ENCODE measurements at regions not wholly inside any gene's neighbourhood (a gene's known extent, or its start where the extent isn't known, plus 50 kb on each side); places are given as distances from the start of the nearest gene placed in this dataset.
"Not testable (repeated sequence)": the region's sequence is repeated elsewhere in the genome, so short reads cannot be mapped to it uniquely, and the experiment has no call there.

GRCh38 chrX:153266140-153266539 lies 55.4 kb downstream of the PNMA6F start:
- H3K36me3 ChIP-seq; H3K27me3 ChIP-seq; DNase-seq (ENCODE audit: low spot score in 2 of 2); H3K9me3 ChIP-seq; H3K27ac ChIP-seq; H3K4me1 ChIP-seq; H3K4me3 ChIP-seq; intact Hi-C loops (cut with DNase I; ENCODE audit: low total_unique reads): not testable (repeated sequence)

- DNase-seq (ENCODE audit: low spot score in 2 of 2); H3K27me3 ChIP-seq; H3K36me3 ChIP-seq; intact Hi-C loops (cut with DNase I; ENCODE audit: low total_unique reads); H3K4me1 ChIP-seq; H3K4me3 ChIP-seq; H3K9me3 ChIP-seq; H3K27ac ChIP-seq: not testable (repeated sequence)
Observed at GRCh38 chrX:153260468-153260867, 61.1 kb downstream of the PNMA6F start.

GRCh38 chrX:153253239-153253638 lies 68.3 kb downstream of the PNMA6F start:
- H3K27me3 ChIP-seq; DNase-seq (ENCODE audit: low spot score in 2 of 2); H3K36me3 ChIP-seq; H3K27ac ChIP-seq; intact Hi-C loops (cut with DNase I; ENCODE audit: low total_unique reads); H3K4me3 ChIP-seq; H3K9me3 ChIP-seq; H3K4me1 ChIP-seq: not testable (repeated sequence)

- H3K27ac ChIP-seq; H3K4me1 ChIP-seq; H3K9me3 ChIP-seq; H3K36me3 ChIP-seq; DNase-seq (ENCODE audit: low spot score in 2 of 2); intact Hi-C loops (cut with DNase I; ENCODE audit: low total_unique reads); H3K4me3 ChIP-seq; H3K27me3 ChIP-seq: not testable (repeated sequence)
Observed at GRCh38 chrX:153252378-153253129, 69.0 kb downstream of the PNMA6F start.

GRCh38 chrX:153251952-153252351 lies 69.6 kb downstream of the PNMA6F start:
- DNase-seq (ENCODE audit: low spot score in 2 of 2); H3K9me3 ChIP-seq; H3K27ac ChIP-seq; H3K27me3 ChIP-seq; H3K36me3 ChIP-seq; H3K4me1 ChIP-seq; H3K4me3 ChIP-seq; intact Hi-C loops (cut with DNase I; ENCODE audit: low total_unique reads): not testable (repeated sequence)

- H3K27ac ChIP-seq; H3K36me3 ChIP-seq; H3K4me3 ChIP-seq; H3K4me1 ChIP-seq; DNase-seq (ENCODE audit: low spot score in 2 of 2); H3K27me3 ChIP-seq; intact Hi-C loops (cut with DNase I; ENCODE audit: low total_unique reads); H3K9me3 ChIP-seq: not testable (repeated sequence)
Observed at GRCh38 chrX:153250762-153251161, 70.8 kb downstream of the PNMA6F start.

- Histone ChIP-seq H3K36me3 (no peaks in the 10 kb centered on the region), H3K4me3 (no peak overlapping the region), H3K27ac (no peak overlapping the region), H3K4me1 (no peaks in the 10 kb centered on the region), H3K9me3 (no peaks in the 10 kb centered on the region), H3K27me3 (peaks cover 0 to 54% of the 10 kb centered on the region in 2 donors)
- intact Hi-C loops (cut with DNase I; ENCODE audit: low total_unique reads) = no loop called here
- TF ChIP-seq CTCF (IDR thresholded peaks at IDR 0.05) = no peak
- TF ChIP-seq POLR2A (IDR thresholded peaks at IDR 0.05) = no peak
- TF ChIP-seq POLR2AphosphoS5 (IDR thresholded peaks at IDR 0.05) = no peak
- DNase-seq (ENCODE audit: low spot score in 2 of 2) = no peak
Observed at GRCh38 chrX:153245288-153245731, 66.2 kb downstream of the MAGEA1 start.

- Histone ChIP-seq H3K27me3 (peaks cover 0 to 59% of the 10 kb centered on the region in 2 donors), H3K36me3 (no peaks in the 10 kb centered on the region), H3K4me3 (no peak overlapping the region), H3K4me1 (no peaks in the 10 kb centered on the region), H3K9me3 (no peaks in the 10 kb centered on the region), H3K27ac (no peak overlapping the region)
- intact Hi-C loops (cut with DNase I; ENCODE audit: low total_unique reads) = no loop called here
- no peak for TF ChIP-seq POLR2AphosphoS5 (IDR thresholded peaks at IDR 0.05)
- no peak for TF ChIP-seq POLR2A (IDR thresholded peaks at IDR 0.05)
- TF ChIP-seq CTCF (IDR thresholded peaks at IDR 0.05) = no peak
- DNase-seq (ENCODE audit: low spot score in 2 of 2) = no peak
Observed at GRCh38 chrX:153244767-153245166, 65.7 kb downstream of the MAGEA1 start.

All from breast epithelium (tissue), 4 donors.